K562 (cell line): ENCODE measurements at regions not wholly inside any gene's neighbourhood (a gene's known extent, or its start where the extent isn't known, plus 50 kb on each side); places are given as distances from the start of the nearest gene placed in this dataset.

Experiments used
- MGA ChIP-seq: fragments of 450-650 bp; IDR thresholded peaks from 2 replicates; pipeline ENCODE4 v1.6.1; 2016; ENCODE audit warnings: mild to moderate bottlenecking, moderate library complexity

GRCh38 chr5:102595332-102595731 lies 96.5 kb upstream of the SLCO6A1 start (continued):
- TF ChIP-seq MGA = no peak
